ENCODE measurements at regions not wholly inside any gene's neighbourhood (a gene's known extent, or its start where the extent isn't known, plus 50 kb on each side); places are given as distances from the start of the nearest gene placed in this dataset.

- TF ChIP-seq SOX15 (CRISPR knock-in tag; IDR thresholded peaks at IDR 0.05) (no peak), CTCF (IDR thresholded peaks at IDR 0.05) (no peak), TCF7 (CRISPR knock-in tag; IDR thresholded peaks at IDR 0.05; ENCODE audit: low read depth) (no peak), ELF4 (CRISPR knock-in tag; IDR thresholded peaks at IDR 0.05; ENCODE audit: low read depth) (no peak), USF2 (CRISPR knock-in tag; IDR thresholded peaks at IDR 0.05) (no peak), USF1 (CRISPR knock-in tag; IDR thresholded peaks at IDR 0.05) (no peak)
Measured at GRCh38 chr20:39632757-39633156, 670.6 kb downstream of the DHX35 start.

All from WTC11 (cell line).